ENCODE measurements at regions not wholly inside any gene's neighbourhood (a gene's known extent, or its start where the extent isn't known, plus 50 kb on each side); places are given as distances from the start of the nearest gene placed in this dataset.

- H3K27ac ChIP-seq: no peak overlapping the region
- ATAC-seq (no peak), DNase-seq (no peak)
- H3K4me1 ChIP-seq: no peaks in the 10 kb centered on the region
- H3K9me3 ChIP-seq: no peaks in the 10 kb centered on the region
- TF ChIP-seq CTCF (IDR thresholded peaks at IDR 0.05): no peak
- intact Hi-C loops (cut with DNase I): no loop called here
- no peaks in the 10 kb centered on the region for H3K36me3 ChIP-seq
- no peak overlapping the region for H3K4me3 ChIP-seq
- H3K27me3 ChIP-seq: no peaks in the 10 kb centered on the region
Measured at GRCh38 chr1:198842686-198843085, 203.8 kb downstream of the PTPRC start.

GRCh38 chr1:198845271-198845670 is 206.4 kb downstream of the PTPRC start:
- H3K4me1 ChIP-seq: no peaks in the 10 kb centered on the region
- no peak for TF ChIP-seq CTCF (IDR thresholded peaks at IDR 0.05)
- intact Hi-C loops (cut with DNase I): no loop called here
- H3K27ac ChIP-seq: no peak overlapping the region
- no peak for DNase-seq
- H3K9me3 ChIP-seq: no peaks in the 10 kb centered on the region
- H3K36me3 ChIP-seq: no peaks in the 10 kb centered on the region
- H3K4me3 ChIP-seq: no peak overlapping the region
- ATAC-seq: no peak
- no peaks in the 10 kb centered on the region for H3K27me3 ChIP-seq

GRCh38 chr1:198845851-198846250 is 207.0 kb downstream of the PTPRC start:
- intact Hi-C loops (cut with DNase I): no loop called here
- ATAC-seq: no peak

GRCh38 chr1:198846556-198846955 is 207.7 kb downstream of the PTPRC start:
- Histone ChIP-seq H3K4me1 (no peaks in the 10 kb centered on the region), H3K9me3 (no peaks in the 10 kb centered on the region), H3K36me3 (no peaks in the 10 kb centered on the region), H3K27ac (no peak overlapping the region), H3K27me3 (no peaks in the 10 kb centered on the region), H3K4me3 (no peak overlapping the region)
- DNase-seq (no peak), ATAC-seq (no peak)
- intact Hi-C loops (cut with DNase I): no loop called here
- TF ChIP-seq CTCF (IDR thresholded peaks at IDR 0.05): no peak

More at GRCh38 chr1:198845851-198846250, 207.0 kb downstream of the PTPRC start:
- Histone ChIP-seq H3K9me3 (no peaks in the 10 kb centered on the region), H3K36me3 (no peaks in the 10 kb centered on the region), H3K4me3 (no peak overlapping the region), H3K27me3 (no peaks in the 10 kb centered on the region), H3K4me1 (no peaks in the 10 kb centered on the region), H3K27ac (no peak overlapping the region)
- no peak for TF ChIP-seq CTCF (IDR thresholded peaks at IDR 0.05)
- DNase-seq: no peak

- intact Hi-C loops (cut with DNase I): no loop called here
- no peak overlapping the region for H3K27ac ChIP-seq
- H3K4me3 ChIP-seq: no peak overlapping the region
- no peaks in the 10 kb centered on the region for H3K9me3 ChIP-seq
- no peak for ATAC-seq
- H3K4me1 ChIP-seq: no peaks in the 10 kb centered on the region
- DNase-seq: no peak
- no peak for TF ChIP-seq CTCF (IDR thresholded peaks at IDR 0.05)
- H3K27me3 ChIP-seq: no peaks in the 10 kb centered on the region
- no peaks in the 10 kb centered on the region for H3K36me3 ChIP-seq
Measured at GRCh38 chr1:198848206-198848605, 209.4 kb downstream of the PTPRC start.

GRCh38 chr1:198848649-198849048 is 209.8 kb downstream of the PTPRC start:
- DNase-seq: no peak
- no peaks in the 10 kb centered on the region for H3K4me1 ChIP-seq
- H3K36me3 ChIP-seq: no peaks in the 10 kb centered on the region
- no peak overlapping the region for H3K27ac ChIP-seq
- intact Hi-C loops (cut with DNase I): no loop called here
- no peak overlapping the region for H3K4me3 ChIP-seq
- TF ChIP-seq CTCF (IDR thresholded peaks at IDR 0.05): no peak
- ATAC-seq: no peak
- no peaks in the 10 kb centered on the region for H3K27me3 ChIP-seq
- H3K9me3 ChIP-seq: no peaks in the 10 kb centered on the region

Measured in upper lobe of right lung (tissue), 1 donor.